ENCODE measurements at regions not wholly inside any gene's neighbourhood (a gene's known extent, or its start where the extent isn't known, plus 50 kb on each side); places are given as distances from the start of the nearest gene placed in this dataset.

DNA sequence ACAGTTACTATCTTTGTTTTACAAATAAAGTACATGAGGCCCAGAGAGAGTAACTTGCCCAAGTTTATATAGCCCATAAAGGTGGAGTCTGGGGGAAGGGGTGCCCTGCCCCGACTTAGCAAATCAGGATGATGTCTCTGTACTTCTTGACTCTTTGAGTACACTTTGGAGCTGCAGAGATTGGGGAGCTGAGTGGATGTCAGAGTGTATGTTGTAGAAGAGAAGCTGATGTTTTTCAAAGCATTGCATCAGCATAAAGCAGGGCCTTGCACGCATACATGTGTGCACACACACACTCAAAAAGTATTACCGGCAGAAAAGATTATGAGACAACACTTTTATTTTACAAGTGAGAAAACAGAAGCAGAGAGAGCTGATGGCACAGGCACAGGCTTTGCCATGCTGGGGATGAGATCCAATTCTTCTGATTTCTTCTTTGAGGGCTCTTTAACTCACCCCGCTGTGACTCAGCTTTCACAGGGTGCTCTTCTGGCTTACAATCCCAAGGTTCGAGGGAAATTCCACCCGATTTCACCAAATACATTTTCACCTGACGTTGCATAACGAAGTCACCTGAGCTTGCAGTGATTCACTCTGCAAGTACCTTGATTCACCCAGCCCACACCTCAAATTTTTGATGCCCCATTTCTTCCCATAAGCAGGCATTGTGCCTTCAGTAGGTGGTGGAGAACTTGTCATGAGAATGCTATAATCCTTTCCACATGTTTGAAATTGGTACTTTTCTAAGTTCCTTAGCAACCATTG lies 292.8 kb upstream of the BOD1L1 start:
- DNase-seq (ENCODE audit: low spot score): no peak
- H3K36me3 ChIP-seq (ENCODE audit: insufficient read depth): no peaks in the 10 kb centered on the region
- no peak overlapping the region; the same call in 1 of the 2 replicates for H2AFZ ChIP-seq
- no peaks in the 10 kb centered on the region for H3K36me3 Mint-ChIP-seq (ENCODE audit: low read depth)
- no peaks in the 10 kb centered on the region; the same call in 1 of the 3 replicates for H3K9me3 Mint-ChIP-seq
- peaks cover 16% of the 10 kb centered on the region for H3K9me2 ChIP-seq (ENCODE audit: insufficient read depth)
- H3F3A ChIP-seq (replicated peaks; ENCODE audit: low read depth): no peaks in the 10 kb centered on the region
- peaks cover 15% of the 10 kb centered on the region for H3K4me1 Mint-ChIP-seq
- H3K27ac ChIP-seq (ENCODE audit: low read depth): no peak overlapping the region
- H3K4me1 ChIP-seq (ENCODE audit: insufficient read depth): no peaks in the 10 kb centered on the region
- no peak overlapping the region for H3K4me3 ChIP-seq
- no peak overlapping the region for H3K4me3 Mint-ChIP-seq
- TF ChIP-seq EZH2 (IDR thresholded peaks at IDR 0.05; ENCODE audit: low read depth, unreplicated experiment): no peak
- no peak for TF ChIP-seq JUNB (IDR thresholded peaks at IDR 0.05; ENCODE audit: unreplicated experiment)
- ATAC-seq: no peak
- peak overlapping the region; percentile 17; the same call in 1 of the 2 replicates for H3K27ac Mint-ChIP-seq
- H3K27me3 ChIP-seq (ENCODE audit: insufficient read depth): no peaks in the 10 kb centered on the region
- no peaks in the 10 kb centered on the region for H4K20me1 ChIP-seq (replicated peaks; ENCODE audit: insufficient read depth)
- no peaks in the 10 kb centered on the region for H3K79me2 ChIP-seq (replicated peaks; ENCODE audit: insufficient read depth)
- no peaks in the 10 kb centered on the region for H3K27me3 Mint-ChIP-seq (ENCODE audit: insufficient read depth, low read depth, poor library complexity)
- H3K4me2 ChIP-seq: no peak overlapping the region

DNA sequence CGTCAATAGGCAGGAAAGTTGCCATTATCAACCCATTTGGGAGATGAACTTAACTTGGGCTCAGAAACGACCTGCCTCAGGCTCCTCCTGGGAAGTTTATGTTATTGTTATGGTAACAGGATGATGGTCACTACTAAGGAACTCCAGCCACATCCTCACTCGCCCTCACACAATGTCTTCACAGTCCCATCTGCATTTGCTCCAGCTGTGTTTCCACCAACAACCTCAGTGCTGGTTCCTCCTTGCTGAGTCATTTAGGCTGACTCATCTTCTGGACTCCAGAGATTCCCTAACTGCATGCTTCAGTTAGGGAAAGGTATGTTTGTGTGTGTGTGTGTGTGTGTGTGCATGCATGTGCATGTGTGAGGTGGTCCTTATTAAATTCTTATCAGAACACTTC lies 293.4 kb upstream of the BOD1L1 start:
- Histone ChIP-seq H3K4me1 (ENCODE audit: insufficient read depth) (no peaks in the 10 kb centered on the region), H3K4me3 (no peak overlapping the region), H3K27ac (ENCODE audit: low read depth) (no peak overlapping the region), H3K27me3 (ENCODE audit: insufficient read depth) (no peaks in the 10 kb centered on the region), H3K4me2 (no peak overlapping the region), H3K79me2 (replicated peaks; ENCODE audit: insufficient read depth) (no peaks in the 10 kb centered on the region), H4K20me1 (replicated peaks; ENCODE audit: insufficient read depth) (no peaks in the 10 kb centered on the region), H2AFZ (peak overlapping the region; percentile 70; the same call in 1 of the 2 replicates), H3K36me3 (ENCODE audit: insufficient read depth) (no peaks in the 10 kb centered on the region), H3F3A (replicated peaks; ENCODE audit: low read depth) (no peaks in the 10 kb centered on the region), H3K9me2 (ENCODE audit: insufficient read depth) (peaks cover 16% of the 10 kb centered on the region)
- Mint-ChIP-seq H3K27ac (peak overlapping the region; percentile 41), H3K4me3 (no peak overlapping the region), H3K9me3 (no peaks in the 10 kb centered on the region; the same call in 1 of the 3 replicates), H3K27me3 (ENCODE audit: insufficient read depth, low read depth, poor library complexity) (no peaks in the 10 kb centered on the region), H3K4me1 (peaks cover 15% of the 10 kb centered on the region), H3K36me3 (ENCODE audit: low read depth) (no peaks in the 10 kb centered on the region)
- DNase-seq (ENCODE audit: low spot score) (peak; percentile 17), ATAC-seq (no peak; the same call in 2 of the 3 replicates)
- TF ChIP-seq, protein P1, sequence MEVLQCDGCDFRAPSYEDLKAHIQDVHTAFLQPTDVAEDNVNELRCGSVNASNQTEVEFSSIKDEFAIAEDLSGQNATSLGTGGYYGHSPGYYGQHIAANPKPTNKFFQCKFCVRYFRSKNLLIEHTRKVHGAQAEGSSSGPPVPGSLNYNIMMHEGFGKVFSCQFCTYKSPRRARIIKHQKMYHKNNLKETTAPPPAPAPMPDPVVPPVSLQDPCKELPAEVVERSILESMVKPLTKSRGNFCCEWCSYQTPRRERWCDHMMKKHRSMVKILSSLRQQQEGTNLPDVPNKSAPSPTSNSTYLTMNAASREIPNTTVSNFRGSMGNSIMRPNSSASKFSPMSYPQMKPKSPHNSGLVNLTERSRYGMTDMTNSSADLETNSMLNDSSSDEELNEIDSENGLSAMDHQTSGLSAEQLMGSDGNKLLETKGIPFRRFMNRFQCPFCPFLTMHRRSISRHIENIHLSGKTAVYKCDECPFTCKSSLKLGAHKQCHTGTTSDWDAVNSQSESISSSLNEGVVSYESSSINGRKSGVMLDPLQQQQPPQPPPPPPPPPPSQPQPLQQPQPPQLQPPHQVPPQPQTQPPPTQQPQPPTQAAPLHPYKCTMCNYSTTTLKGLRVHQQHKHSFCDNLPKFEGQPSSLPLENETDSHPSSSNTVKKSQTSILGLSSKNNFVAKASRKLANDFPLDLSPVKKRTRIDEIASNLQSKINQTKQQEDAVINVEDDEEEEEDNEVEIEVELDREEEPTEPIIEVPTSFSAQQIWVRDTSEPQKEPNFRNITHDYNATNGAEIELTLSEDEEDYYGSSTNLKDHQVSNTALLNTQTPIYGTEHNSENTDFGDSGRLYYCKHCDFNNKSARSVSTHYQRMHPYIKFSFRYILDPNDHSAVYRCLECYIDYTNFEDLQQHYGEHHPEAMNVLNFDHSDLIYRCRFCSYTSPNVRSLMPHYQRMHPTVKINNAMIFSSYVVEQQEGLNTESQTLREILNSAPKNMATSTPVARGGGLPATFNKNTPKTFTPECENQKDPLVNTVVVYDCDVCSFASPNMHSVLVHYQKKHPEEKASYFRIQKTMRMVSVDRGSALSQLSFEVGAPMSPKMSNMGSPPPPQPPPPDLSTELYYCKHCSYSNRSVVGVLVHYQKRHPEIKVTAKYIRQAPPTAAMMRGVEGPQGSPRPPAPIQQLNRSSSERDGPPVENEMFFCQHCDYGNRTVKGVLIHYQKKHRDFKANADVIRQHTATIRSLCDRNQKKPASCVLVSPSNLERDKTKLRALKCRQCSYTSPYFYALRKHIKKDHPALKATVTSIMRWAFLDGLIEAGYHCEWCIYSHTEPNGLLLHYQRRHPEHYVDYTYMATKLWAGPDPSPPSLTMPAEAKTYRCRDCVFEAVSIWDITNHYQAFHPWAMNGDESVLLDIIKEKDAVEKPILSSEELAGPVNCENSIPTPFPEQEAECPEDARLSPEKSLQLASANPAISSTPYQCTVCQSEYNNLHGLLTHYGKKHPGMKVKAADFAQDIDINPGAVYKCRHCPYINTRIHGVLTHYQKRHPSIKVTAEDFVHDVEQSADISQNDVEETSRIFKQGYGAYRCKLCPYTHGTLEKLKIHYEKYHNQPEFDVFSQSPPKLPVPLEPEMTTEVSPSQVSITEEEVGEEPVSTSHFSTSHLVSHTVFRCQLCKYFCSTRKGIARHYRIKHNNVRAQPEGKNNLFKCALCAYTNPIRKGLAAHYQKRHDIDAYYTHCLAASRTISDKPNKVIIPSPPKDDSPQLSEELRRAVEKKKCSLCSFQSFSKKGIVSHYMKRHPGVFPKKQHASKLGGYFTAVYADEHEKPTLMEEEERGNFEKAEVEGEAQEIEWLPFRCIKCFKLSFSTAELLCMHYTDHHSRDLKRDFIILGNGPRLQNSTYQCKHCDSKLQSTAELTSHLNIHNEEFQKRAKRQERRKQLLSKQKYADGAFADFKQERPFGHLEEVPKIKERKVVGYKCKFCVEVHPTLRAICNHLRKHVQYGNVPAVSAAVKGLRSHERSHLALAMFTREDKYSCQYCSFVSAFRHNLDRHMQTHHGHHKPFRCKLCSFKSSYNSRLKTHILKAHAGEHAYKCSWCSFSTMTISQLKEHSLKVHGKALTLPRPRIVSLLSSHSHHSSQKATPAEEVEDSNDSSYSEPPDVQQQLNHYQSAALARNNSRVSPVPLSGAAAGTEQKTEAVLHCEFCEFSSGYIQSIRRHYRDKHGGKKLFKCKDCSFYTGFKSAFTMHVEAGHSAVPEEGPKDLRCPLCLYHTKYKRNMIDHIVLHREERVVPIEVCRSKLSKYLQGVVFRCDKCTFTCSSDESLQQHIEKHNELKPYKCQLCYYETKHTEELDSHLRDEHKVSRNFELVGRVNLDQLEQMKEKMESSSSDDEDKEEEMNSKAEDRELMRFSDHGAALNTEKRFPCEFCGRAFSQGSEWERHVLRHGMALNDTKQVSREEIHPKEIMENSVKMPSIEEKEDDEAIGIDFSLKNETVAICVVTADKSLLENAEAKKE (CRISPR knock-in tag; IDR thresholded peaks at IDR 0.05): peak; percentile 65; the same call in 1 of the 2 replicates
- TF ChIP-seq, protein P2, sequence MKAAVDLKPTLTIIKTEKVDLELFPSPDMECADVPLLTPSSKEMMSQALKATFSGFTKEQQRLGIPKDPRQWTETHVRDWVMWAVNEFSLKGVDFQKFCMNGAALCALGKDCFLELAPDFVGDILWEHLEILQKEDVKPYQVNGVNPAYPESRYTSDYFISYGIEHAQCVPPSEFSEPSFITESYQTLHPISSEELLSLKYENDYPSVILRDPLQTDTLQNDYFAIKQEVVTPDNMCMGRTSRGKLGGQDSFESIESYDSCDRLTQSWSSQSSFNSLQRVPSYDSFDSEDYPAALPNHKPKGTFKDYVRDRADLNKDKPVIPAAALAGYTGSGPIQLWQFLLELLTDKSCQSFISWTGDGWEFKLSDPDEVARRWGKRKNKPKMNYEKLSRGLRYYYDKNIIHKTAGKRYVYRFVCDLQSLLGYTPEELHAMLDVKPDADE (IDR thresholded peaks at IDR 0.05): no peak

Measured in GM23338 (cell line).